ENCODE measurements at regions not wholly inside any gene's neighbourhood (a gene's known extent, or its start where the extent isn't known, plus 50 kb on each side); places are given as distances from the start of the nearest gene placed in this dataset.

DNA sequence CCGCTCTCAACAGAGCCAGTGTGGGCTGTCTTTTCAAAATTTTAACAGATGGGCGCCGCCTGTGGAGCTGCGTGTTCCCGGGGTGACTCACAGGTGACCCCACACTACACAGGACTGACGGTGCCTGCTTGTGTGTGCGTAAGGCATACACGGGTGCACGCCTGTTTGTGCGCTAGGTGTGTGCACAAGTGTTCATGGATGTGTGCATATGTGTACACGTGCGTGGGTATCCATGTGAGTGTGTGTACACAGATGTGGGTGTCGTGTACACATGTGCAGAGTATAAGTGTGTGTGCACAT lies 92.7 kb upstream of the SOX1 start:
- Histone ChIP-seq H3K4me3 (no peak overlapping the region), H3K27ac (no peak overlapping the region), H3K27me3 (ENCODE audit: insufficient read depth in 3 of 3, low read length in 2 of 3) (peaks cover 3 to 58% (median 12%) of the 10 kb centered on the region in 3 donors), H3K36me3 (ENCODE audit: insufficient read depth in 1 of 2, low read depth in 1 of 2) (no peaks in the 10 kb centered on the region), H3K9me3 (no peaks in the 10 kb centered on the region), H3K4me1 (no peaks in the 10 kb centered on the region)
- no peak for ATAC-seq
- no peak for DNase-seq
- intact Hi-C loops (cut with DNase I) = no loop called here
- TF ChIP-seq, protein P1, sequence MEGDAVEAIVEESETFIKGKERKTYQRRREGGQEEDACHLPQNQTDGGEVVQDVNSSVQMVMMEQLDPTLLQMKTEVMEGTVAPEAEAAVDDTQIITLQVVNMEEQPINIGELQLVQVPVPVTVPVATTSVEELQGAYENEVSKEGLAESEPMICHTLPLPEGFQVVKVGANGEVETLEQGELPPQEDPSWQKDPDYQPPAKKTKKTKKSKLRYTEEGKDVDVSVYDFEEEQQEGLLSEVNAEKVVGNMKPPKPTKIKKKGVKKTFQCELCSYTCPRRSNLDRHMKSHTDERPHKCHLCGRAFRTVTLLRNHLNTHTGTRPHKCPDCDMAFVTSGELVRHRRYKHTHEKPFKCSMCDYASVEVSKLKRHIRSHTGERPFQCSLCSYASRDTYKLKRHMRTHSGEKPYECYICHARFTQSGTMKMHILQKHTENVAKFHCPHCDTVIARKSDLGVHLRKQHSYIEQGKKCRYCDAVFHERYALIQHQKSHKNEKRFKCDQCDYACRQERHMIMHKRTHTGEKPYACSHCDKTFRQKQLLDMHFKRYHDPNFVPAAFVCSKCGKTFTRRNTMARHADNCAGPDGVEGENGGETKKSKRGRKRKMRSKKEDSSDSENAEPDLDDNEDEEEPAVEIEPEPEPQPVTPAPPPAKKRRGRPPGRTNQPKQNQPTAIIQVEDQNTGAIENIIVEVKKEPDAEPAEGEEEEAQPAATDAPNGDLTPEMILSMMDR (IDR thresholded peaks at IDR 0.05) = no peak
- WGBS, 3 donors = 37 to 42% (median 41%) methylated on average over 13 of the region's 13 CpGs

DNA sequence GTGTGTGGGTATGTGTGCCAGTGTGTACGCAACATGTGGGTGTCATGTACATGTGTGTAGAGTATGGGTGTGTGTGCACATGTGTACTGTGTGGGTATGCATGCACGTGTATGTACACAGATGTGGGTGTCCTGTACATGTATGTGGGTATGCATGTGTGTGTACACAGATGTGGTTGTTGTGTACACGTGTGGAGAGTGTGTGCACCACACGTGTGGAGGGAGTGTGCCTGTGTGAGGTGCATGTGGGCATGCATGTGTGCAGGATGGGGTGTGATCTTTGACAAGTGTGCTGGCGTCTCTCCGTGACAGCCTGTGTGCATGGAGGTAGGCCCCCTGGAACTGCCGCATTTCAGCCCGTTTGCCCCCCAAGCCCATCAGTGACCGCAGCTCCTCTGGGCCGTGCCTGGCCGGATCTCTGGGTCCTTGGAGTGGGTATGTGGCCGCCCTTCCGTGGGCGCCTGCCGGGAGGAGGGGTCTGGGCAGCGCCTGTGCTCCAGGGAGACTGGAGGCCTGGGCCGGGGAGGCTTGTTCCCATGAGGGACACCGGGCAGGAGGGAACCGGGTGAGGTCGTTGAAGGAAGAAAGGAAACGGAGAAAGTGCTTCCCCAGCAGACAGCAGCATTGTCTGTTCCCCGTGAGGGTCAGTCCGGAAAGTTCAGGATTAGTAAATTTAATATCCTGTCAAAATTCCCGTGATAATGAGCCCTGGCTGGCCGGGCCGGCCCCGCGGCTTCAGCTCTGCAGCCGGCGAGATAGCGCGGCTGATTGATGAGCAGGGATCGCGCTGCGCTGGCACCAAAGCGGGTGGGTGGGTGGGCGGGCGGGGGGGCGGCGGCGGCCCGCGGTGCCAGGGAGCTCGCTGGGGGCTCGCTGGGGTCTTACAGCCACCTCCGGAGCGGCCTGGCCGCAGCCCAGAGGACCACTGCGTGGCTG lies 91.1 kb upstream of the SOX1 start:
- no peak for ATAC-seq
- Histone ChIP-seq H3K27ac (no peak overlapping the region), H3K27me3 (ENCODE audit: insufficient read depth in 3 of 3, low read length in 2 of 3) (peaks cover 3 to 49% (median 15%) of the 10 kb centered on the region in 3 donors), H3K9me3 (no peaks in the 10 kb centered on the region), H3K36me3 (ENCODE audit: insufficient read depth in 1 of 2, low read depth in 1 of 2) (no peaks in the 10 kb centered on the region), H3K4me3 (no peak overlapping the region), H3K4me1 (no peaks in the 10 kb centered on the region)
- intact Hi-C loops (cut with DNase I) = no loop called here
- no peak for DNase-seq
- TF ChIP-seq, protein P1 (IDR thresholded peaks at IDR 0.05) = no peak
- WGBS, 3 donors = 60 to 62% (median 61%) methylated on average over 39 to 49 of the region's 49 CpGs

DNA sequence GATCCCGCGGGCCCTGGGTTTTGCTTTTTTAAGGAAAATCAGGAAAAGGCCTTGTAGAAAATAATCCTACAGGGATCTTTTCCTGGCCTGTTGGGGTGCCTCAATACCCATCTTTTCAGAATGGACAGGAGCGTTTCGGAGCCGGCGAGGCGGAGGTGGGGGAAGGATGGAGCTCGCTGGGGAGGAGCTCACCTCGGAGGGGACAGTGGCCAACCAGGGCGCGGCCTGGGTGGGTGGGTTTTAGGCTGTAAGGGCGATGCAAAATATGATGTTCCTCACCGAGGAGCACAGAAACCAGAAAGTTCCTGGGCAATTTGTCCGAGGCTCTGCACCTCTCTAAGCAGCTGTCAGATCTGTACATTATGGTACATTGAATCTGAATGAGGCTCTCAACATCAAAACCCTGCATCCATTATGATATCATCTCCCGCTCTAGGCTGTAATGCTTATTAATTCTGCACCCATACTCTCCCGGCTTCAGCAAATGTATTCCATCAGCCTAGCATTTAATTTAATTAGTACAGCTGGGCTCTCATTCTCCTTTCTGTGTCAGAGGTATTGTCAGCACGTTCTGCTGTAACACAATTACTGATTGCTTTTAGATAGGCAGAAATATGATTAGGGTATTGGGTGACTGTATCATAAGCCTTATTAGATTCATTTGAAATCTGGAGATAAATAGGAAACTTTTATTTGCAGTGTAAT lies 90.3 kb upstream of the SOX1 start:
- intact Hi-C loops (cut with DNase I) = no loop called here
- Histone ChIP-seq H3K9me3 (no peaks in the 10 kb centered on the region), H3K4me3 (no peak overlapping the region), H3K4me1 (no peaks in the 10 kb centered on the region), H3K27me3 (ENCODE audit: insufficient read depth in 3 of 3, low read length in 2 of 3) (peaks cover 3 to 44% (median 17%) of the 10 kb centered on the region in 3 donors), H3K27ac (no peak overlapping the region), H3K36me3 (ENCODE audit: insufficient read depth in 1 of 2, low read depth in 1 of 2) (no peaks in the 10 kb centered on the region)
- ATAC-seq = no peak
- DNase-seq = no peak
- 74 to 75% (median 75%) methylated on average over 17 of the region's 17 CpGs for WGBS, 3 donors
- TF ChIP-seq, protein P1 (IDR thresholded peaks at IDR 0.05) = no peak

DNA sequence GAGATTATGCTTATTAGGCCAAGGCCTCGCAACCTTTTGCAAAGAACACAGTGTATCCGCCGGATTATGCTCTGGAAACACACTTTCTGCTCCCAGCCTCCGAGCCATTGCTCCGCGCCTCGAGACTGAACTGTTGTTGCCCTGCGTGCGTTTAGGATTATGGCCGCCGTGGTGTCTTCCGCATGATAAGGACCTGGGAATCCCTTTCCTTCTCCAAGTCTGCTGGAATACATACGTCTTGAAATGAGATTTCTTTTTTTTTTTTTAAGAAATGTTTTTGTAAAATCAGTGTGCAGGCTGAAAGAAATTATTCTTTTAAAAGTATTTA lies 89.8 kb upstream of the SOX1 start:
- Histone ChIP-seq H3K36me3 (ENCODE audit: insufficient read depth in 1 of 2, low read depth in 1 of 2) (no peaks in the 10 kb centered on the region), H3K4me1 (no peaks in the 10 kb centered on the region), H3K9me3 (no peaks in the 10 kb centered on the region), H3K27me3 (ENCODE audit: insufficient read depth in 3 of 3, low read length in 2 of 3) (peaks cover 6 to 39% (median 14%) of the 10 kb centered on the region in 3 donors), H3K4me3 (no peak overlapping the region), H3K27ac (no peak overlapping the region)
- WGBS, 3 donors = 88 to 90% (median 90%) methylated on average over 13 of the region's 13 CpGs
- ATAC-seq = no peak
- intact Hi-C loops (cut with DNase I) = no loop called here
- TF ChIP-seq, protein P1 (IDR thresholded peaks at IDR 0.05) = no peak
- DNase-seq = no peak
